Endothelial cell (in vitro differentiated cells): ENCODE measurements at regions not wholly inside any gene's neighbourhood (a gene's known extent, or its start where the extent isn't known, plus 50 kb on each side); places are given as distances from the start of the nearest gene placed in this dataset.

Experiments used
- DNase-seq: peaks from one replicate; pipeline ENCODE4 v3.0.0; 2021; ENCODE audit warnings: low spot score
- H3K27ac Mint-ChIP-seq: one replicate; pipeline ENCODE4 v1.8.0; 2021; ENCODE audit warnings: mixed read lengths, inconsistent platforms; ENCODE audit not compliant: unreplicated experiment
- H3K27me3 Mint-ChIP-seq: one replicate; pipeline ENCODE4 v1.8.0; 2021; ENCODE audit warnings: mild to moderate bottlenecking, moderate library complexity, mixed read lengths, inconsistent platforms; ENCODE audit not compliant: unreplicated experiment
- H3K36me3 Mint-ChIP-seq: one replicate; pipeline ENCODE4 v1.8.0; 2021; ENCODE audit warnings: mild to moderate bottlenecking, low read depth, mixed read lengths, inconsistent platforms; ENCODE audit not compliant: unreplicated experiment
- H3K4me1 Mint-ChIP-seq: one replicate; pipeline ENCODE4 v1.8.0; 2021; ENCODE audit warnings: mild to moderate bottlenecking, mixed read lengths, inconsistent platforms; ENCODE audit not compliant: unreplicated experiment
- H3K4me3 Mint-ChIP-seq: one replicate; pipeline ENCODE4 v1.8.0; 2021; ENCODE audit warnings: mild to moderate bottlenecking, mixed read lengths, inconsistent platforms; ENCODE audit not compliant: unreplicated experiment
- H3K9me3 Mint-ChIP-seq: one replicate; pipeline ENCODE4 v1.8.0; 2021; ENCODE audit warnings: mixed read lengths, inconsistent platforms; ENCODE audit not compliant: unreplicated experiment
- TF ChIP-seq, protein P1 (sequence below): fragments of 200-600 bp; sonication (generic); IDR thresholded peaks from one replicate; pipeline ENCODE4 v1.5.0; 2021; ENCODE audit warnings: antibody characterized with exemption; ENCODE audit not compliant: unreplicated experiment

DNA sequence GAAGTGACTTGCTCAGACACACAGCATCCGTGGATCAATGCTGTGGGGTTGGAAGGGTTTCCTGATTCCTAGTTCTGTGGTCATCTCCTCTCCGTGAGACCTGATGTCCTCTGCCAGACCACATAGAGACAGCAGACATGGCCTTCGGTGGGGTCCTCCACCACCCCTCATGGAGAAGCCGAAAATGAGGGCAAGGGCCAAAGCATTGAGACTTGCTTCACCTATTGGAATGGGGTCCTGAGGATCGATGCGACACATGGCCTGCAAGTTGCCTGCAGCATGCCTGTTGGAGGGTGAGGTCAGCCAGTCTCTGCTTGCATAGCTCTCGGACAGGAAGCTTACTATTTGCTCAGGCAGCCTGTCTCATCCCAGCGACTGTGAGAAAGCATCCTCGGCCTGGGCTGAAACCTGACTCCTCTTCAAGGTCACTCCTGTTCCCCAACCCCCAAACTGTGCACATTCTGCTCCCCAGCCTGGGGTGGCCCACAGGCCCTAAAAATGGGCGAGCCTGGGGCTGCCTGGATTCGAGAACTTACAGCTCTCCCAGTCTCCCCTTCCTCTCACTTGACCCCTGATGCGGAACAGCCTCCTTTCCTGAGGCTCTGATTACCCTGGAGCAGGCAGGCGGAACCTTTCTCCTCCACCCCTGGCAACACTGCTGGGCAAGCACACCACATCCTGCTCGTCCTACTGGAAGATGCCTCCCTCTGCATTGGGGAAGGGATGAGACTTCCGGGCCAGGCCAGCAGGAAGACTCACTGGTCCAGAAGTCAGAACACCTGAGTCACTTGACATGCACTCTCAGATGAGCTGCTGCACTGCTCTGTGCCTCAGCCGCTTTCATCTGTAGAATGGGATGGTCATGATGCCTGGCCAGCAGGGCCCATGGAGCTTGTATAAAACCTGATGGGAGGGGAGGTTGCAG is 186.9 kb downstream of the RGS3 start:
- Mint-ChIP-seq H3K27me3 (peaks cover 9% of the 10 kb centered on the region), H3K4me3 (peak overlapping the region; percentile 19), H3K27ac (peak overlapping the region; percentile 96), H3K9me3 (no peaks in the 10 kb centered on the region), H3K4me1 (peaks cover 50% of the 10 kb centered on the region), H3K36me3 (peaks cover 5% of the 10 kb centered on the region)
- DNase-seq, result peak; percentile 55
- TF ChIP-seq, protein P1, sequence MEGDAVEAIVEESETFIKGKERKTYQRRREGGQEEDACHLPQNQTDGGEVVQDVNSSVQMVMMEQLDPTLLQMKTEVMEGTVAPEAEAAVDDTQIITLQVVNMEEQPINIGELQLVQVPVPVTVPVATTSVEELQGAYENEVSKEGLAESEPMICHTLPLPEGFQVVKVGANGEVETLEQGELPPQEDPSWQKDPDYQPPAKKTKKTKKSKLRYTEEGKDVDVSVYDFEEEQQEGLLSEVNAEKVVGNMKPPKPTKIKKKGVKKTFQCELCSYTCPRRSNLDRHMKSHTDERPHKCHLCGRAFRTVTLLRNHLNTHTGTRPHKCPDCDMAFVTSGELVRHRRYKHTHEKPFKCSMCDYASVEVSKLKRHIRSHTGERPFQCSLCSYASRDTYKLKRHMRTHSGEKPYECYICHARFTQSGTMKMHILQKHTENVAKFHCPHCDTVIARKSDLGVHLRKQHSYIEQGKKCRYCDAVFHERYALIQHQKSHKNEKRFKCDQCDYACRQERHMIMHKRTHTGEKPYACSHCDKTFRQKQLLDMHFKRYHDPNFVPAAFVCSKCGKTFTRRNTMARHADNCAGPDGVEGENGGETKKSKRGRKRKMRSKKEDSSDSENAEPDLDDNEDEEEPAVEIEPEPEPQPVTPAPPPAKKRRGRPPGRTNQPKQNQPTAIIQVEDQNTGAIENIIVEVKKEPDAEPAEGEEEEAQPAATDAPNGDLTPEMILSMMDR, result no peak

DNA sequence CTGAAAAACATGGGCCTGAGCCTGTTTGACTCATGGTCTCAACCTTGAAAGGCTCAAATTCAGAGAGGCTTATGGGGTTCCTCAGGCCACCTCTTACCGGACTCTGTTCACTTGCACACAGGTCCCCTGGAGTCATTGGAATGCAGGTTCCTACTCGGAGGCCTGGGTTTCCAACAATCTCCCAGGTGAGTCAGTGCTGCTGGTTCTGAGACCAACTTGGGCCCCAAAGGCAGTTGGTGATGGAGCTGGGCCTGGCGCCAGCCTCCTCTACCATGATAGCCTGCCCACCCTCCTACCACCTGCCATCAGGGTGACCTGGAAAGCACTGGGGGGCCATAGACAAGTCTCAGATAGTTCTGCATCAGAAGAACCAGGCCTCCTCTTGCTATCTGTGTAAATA is 188.4 kb downstream of the RGS3 start:
- no peak overlapping the region for H3K27ac Mint-ChIP-seq
- H3K36me3 Mint-ChIP-seq, result peaks cover 8% of the 10 kb centered on the region
- peaks cover 15% of the 10 kb centered on the region for H3K27me3 Mint-ChIP-seq
- DNase-seq, result no peak
- TF ChIP-seq, protein P1, result no peak
- H3K9me3 Mint-ChIP-seq, result no peaks in the 10 kb centered on the region
- peaks cover 62% of the 10 kb centered on the region for H3K4me1 Mint-ChIP-seq
- H3K4me3 Mint-ChIP-seq, result no peak overlapping the region

DNA sequence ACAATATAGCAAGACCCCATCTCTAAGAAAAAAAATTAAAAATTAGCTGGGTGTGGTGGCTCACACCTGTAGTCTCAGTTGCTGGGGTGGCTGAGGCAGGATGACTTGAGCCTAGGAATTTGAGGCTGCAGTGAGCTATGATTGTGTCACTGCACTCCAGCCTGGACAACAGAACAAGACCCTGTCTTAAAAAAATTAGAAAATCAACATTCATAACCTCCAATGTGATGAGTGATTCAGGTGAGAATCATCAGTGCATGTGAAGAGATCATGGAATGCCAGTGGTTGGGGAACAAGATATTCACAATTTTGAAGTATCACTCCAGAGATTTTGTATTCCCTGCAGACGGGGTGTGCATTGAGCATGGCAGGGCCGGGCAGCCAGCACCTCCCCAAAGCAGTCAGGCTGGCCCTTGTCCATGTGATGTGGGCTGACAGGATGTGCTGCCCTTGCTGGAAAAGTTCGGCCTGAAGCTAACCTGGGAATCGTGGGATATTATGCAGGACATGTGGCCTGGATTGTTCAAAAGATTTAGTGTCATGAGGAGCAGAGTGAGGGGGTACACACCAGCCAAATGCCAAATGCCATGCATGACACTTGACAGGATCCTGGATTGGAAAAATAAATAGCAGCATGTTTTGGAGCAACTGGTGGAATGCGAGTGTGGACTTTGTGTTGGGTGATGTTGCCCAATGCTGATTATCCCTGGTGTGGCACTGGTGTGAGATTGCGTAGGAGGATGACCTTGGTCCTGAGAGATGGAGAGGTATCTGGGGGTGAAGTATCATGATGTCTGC is 189.0 kb downstream of the RGS3 start:
- H3K27ac Mint-ChIP-seq, result peak overlapping the region; percentile 57
- TF ChIP-seq, protein P1, result no peak
- H3K9me3 Mint-ChIP-seq, result no peaks in the 10 kb centered on the region
- no peak overlapping the region for H3K4me3 Mint-ChIP-seq
- DNase-seq, result no peak
- H3K4me1 Mint-ChIP-seq, result peaks cover 68% of the 10 kb centered on the region
- peaks cover 20% of the 10 kb centered on the region for H3K27me3 Mint-ChIP-seq
- peaks cover 8% of the 10 kb centered on the region for H3K36me3 Mint-ChIP-seq

DNA sequence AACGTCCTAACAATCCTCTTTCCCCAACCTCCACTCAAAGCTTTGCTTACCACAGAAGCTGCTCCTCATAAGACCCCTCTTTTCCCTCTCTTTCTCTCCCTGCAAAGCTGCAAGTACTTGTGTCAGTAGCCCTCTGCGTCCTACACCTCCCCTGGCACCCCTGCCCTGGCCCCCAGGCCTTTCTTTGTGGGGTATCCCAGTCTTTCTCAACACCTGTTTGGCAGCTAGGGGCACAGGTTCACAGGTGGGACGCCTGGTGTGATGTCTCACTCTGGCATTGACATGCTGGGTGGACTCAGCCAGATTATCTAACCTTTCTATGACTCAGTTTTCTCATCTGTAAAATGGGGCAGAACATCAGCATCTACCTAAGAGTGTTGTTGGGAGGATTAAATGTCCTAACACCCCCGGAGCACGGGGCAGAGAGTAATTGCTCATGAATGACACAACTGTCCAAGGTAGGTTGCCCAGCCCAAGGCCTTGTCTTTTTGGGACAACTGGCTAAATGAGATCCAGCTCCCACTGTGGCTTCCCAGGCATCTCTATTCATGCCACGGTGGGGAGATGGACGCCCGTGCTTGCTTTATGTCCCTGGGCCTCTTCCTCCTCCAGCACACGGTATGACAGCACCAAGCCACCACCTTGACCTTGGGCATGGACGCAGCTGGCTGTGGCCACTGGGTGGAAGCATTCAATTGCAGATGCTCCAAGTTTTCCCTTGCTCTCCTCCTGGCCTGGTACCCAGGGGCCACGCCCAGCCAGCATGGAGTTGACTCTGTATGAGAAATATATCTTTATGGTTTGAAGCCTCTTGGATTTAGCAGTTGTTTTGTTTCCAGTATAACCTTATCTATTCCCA is 190.4 kb downstream of the RGS3 start:
- Mint-ChIP-seq H3K36me3 (peaks cover 8% of the 10 kb centered on the region), H3K4me1 (peaks cover 82% of the 10 kb centered on the region), H3K4me3 (no peak overlapping the region), H3K9me3 (no peaks in the 10 kb centered on the region), H3K27ac (peak overlapping the region; percentile 93), H3K27me3 (peaks cover 22% of the 10 kb centered on the region)
- TF ChIP-seq, protein P1, result no peak
- DNase-seq, result no peak
